HG03442 (cell line): ENCODE measurements at regions not wholly inside any gene's neighbourhood (a gene's known extent, or its start where the extent isn't known, plus 50 kb on each side); places are given as distances from the start of the nearest gene placed in this dataset.
"Not testable (repeated sequence)": the region's sequence is repeated elsewhere in the genome, so short reads cannot be mapped to it uniquely, and the experiment has no call there.

ENCODE experiments used
- ATAC-seq: cut with Tn5 transposase; IDR thresholded peaks from one replicate; pipeline ENCODE4 v1.9.1; 2021; ENCODE audit warnings: mild to moderate bottlenecking, moderate library complexity; ENCODE audit not compliant: unreplicated experiment

- ATAC-seq: no peak
These were observed 1299.2 kb upstream of the SPRY2 start for GRCh38 chr13:81639984-81640582.

- ATAC-seq: no peak
These were observed 1296.5 kb upstream of the SPRY2 start for GRCh38 chr13:81637457-81637856.

- no peak for ATAC-seq
These were observed 1295.2 kb upstream of the SPRY2 start for GRCh38 chr13:81636120-81636519.

- no peak for ATAC-seq
These were observed 1274.1 kb upstream of the SPRY2 start for GRCh38 chr13:81615031-81615430.

GRCh38 chr13:81610644-81611043, 1269.7 kb upstream of the SPRY2 start:
- no peak for ATAC-seq

- no peak for ATAC-seq
These were observed 1268.4 kb upstream of the SPRY2 start for GRCh38 chr13:81609335-81609734.

GRCh38 chr13:81606074-81606473, 1265.1 kb upstream of the SPRY2 start:
- no peak for ATAC-seq

GRCh38 chr13:81602241-81602640, 1261.3 kb upstream of the SPRY2 start:
- ATAC-seq: no peak

GRCh38 chr13:81597101-81597500, 1256.2 kb upstream of the SPRY2 start:
- ATAC-seq: no peak

GRCh38 chr13:81596224-81596753, 1255.4 kb upstream of the SPRY2 start:
- ATAC-seq: no peak

- ATAC-seq: no peak
These were observed 1250.7 kb upstream of the SPRY2 start for GRCh38 chr13:81591528-81592220.

GRCh38 chr13:81582381-81582780, 1241.5 kb upstream of the SPRY2 start:
- ATAC-seq: no peak

- ATAC-seq: no peak
These were observed 1236.8 kb upstream of the SPRY2 start for GRCh38 chr13:81577601-81578195.

GRCh38 chr13:81568824-81569223, 1227.9 kb upstream of the SPRY2 start:
- ATAC-seq: no peak

GRCh38 chr13:81565849-81566248, 1224.9 kb upstream of the SPRY2 start:
- no peak for ATAC-seq

GRCh38 chr13:81563091-81563490, 1222.2 kb upstream of the SPRY2 start:
- ATAC-seq: no peak

GRCh38 chr13:81562598-81562997, 1221.7 kb upstream of the SPRY2 start:
- ATAC-seq: no peak

- no peak for ATAC-seq
These were observed 1210.1 kb upstream of the SPRY2 start for GRCh38 chr13:81551036-81551435.

- ATAC-seq: not testable (repeated sequence)
These were observed 1205.4 kb upstream of the SPRY2 start for GRCh38 chr13:81546294-81546693.

- no peak for ATAC-seq
These were observed 1199.9 kb upstream of the SPRY2 start for GRCh38 chr13:81540777-81541176.

GRCh38 chr13:81539643-81540150, 1198.8 kb upstream of the SPRY2 start:
- ATAC-seq: no peak

- no peak for ATAC-seq
These were observed 1158.0 kb upstream of the SPRY2 start for GRCh38 chr13:81498969-81499368.
